ENCODE measurements at regions not wholly inside any gene's neighbourhood (a gene's known extent, or its start where the extent isn't known, plus 50 kb on each side); places are given as distances from the start of the nearest gene placed in this dataset.

- peak; percentile 71 for TF ChIP-seq ZNF398 (tag by site-specific recombination; IDR thresholded peaks at IDR 0.05)
- TF ChIP-seq, protein P1, sequence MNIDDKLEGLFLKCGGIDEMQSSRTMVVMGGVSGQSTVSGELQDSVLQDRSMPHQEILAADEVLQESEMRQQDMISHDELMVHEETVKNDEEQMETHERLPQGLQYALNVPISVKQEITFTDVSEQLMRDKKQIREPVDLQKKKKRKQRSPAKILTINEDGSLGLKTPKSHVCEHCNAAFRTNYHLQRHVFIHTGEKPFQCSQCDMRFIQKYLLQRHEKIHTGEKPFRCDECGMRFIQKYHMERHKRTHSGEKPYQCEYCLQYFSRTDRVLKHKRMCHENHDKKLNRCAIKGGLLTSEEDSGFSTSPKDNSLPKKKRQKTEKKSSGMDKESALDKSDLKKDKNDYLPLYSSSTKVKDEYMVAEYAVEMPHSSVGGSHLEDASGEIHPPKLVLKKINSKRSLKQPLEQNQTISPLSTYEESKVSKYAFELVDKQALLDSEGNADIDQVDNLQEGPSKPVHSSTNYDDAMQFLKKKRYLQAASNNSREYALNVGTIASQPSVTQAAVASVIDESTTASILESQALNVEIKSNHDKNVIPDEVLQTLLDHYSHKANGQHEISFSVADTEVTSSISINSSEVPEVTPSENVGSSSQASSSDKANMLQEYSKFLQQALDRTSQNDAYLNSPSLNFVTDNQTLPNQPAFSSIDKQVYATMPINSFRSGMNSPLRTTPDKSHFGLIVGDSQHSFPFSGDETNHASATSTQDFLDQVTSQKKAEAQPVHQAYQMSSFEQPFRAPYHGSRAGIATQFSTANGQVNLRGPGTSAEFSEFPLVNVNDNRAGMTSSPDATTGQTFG (tag by site-specific recombination; IDR thresholded peaks at IDR 0.05; ENCODE audit: borderline replicate concordance): no peak
- TF ChIP-seq, protein P2, sequence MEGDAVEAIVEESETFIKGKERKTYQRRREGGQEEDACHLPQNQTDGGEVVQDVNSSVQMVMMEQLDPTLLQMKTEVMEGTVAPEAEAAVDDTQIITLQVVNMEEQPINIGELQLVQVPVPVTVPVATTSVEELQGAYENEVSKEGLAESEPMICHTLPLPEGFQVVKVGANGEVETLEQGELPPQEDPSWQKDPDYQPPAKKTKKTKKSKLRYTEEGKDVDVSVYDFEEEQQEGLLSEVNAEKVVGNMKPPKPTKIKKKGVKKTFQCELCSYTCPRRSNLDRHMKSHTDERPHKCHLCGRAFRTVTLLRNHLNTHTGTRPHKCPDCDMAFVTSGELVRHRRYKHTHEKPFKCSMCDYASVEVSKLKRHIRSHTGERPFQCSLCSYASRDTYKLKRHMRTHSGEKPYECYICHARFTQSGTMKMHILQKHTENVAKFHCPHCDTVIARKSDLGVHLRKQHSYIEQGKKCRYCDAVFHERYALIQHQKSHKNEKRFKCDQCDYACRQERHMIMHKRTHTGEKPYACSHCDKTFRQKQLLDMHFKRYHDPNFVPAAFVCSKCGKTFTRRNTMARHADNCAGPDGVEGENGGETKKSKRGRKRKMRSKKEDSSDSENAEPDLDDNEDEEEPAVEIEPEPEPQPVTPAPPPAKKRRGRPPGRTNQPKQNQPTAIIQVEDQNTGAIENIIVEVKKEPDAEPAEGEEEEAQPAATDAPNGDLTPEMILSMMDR (tag by site-specific recombination; IDR thresholded peaks at IDR 0.05): peak; percentile 74
- no peak for TF ChIP-seq ZNF223 (tag by site-specific recombination; IDR thresholded peaks at IDR 0.05)
- TF ChIP-seq ZNF544 (tag by site-specific recombination; IDR thresholded peaks at IDR 0.05): no peak
- TF ChIP-seq ZNF596 (tag by site-specific recombination; IDR thresholded peaks at IDR 0.05): no peak
- TF ChIP-seq AEBP2 (tag by site-specific recombination; IDR thresholded peaks at IDR 0.05; ENCODE audit: borderline replicate concordance): no peak
- no peak for TF ChIP-seq ZNF580 (tag by site-specific recombination; IDR thresholded peaks at IDR 0.05)
- TF ChIP-seq ZNF239 (tag by site-specific recombination; IDR thresholded peaks at IDR 0.05): no peak
- TF ChIP-seq ZNF621 (tag by site-specific recombination; IDR thresholded peaks at IDR 0.05): no peak
- no peak for TF ChIP-seq ZNF391 (tag by site-specific recombination; IDR thresholded peaks at IDR 0.05; ENCODE audit: borderline replicate concordance, low read depth)
- TF ChIP-seq ZNF311 (tag by site-specific recombination; IDR thresholded peaks at IDR 0.05; ENCODE audit: borderline replicate concordance): no peak
- TF ChIP-seq ZBTB21 (tag by site-specific recombination; IDR thresholded peaks at IDR 0.05): peak; percentile 66
- no peak for TF ChIP-seq ZNF112 (tag by site-specific recombination; IDR thresholded peaks at IDR 0.05)
- TF ChIP-seq ZNF335 (tag by site-specific recombination; conservative IDR thresholded peaks at IDR 0.05): peak; percentile 97
- TF ChIP-seq BCL11A (tag by site-specific recombination; IDR thresholded peaks at IDR 0.05; ENCODE audit: low read depth): peak; percentile 57; the same call in 1 of the 2 replicates
- no peak for TF ChIP-seq ZNF350 (tag by site-specific recombination; IDR thresholded peaks at IDR 0.05)
- peak; percentile 81 for TF ChIP-seq SCRT1 (tag by site-specific recombination; IDR thresholded peaks at IDR 0.05; ENCODE audit: borderline replicate concordance)
- peak; percentile 77 for TF ChIP-seq SP2 (tag by site-specific recombination; IDR thresholded peaks at IDR 0.05)
- no peak for TF ChIP-seq MYNN (tag by site-specific recombination; IDR thresholded peaks at IDR 0.05; ENCODE audit: borderline replicate concordance)
- TF ChIP-seq KLF16 (tag by site-specific recombination; IDR thresholded peaks at IDR 0.05): no peak
- no peak for TF ChIP-seq ZSCAN16 (tag by site-specific recombination; IDR thresholded peaks at IDR 0.05)
- TF ChIP-seq SCRT2 (tag by site-specific recombination; IDR thresholded peaks at IDR 0.05): peak; percentile 97
- TF ChIP-seq IKZF3 (tag by site-specific recombination; IDR thresholded peaks at IDR 0.05): no peak; the same call in 1 of the 2 replicates
- peak; percentile 18 for TF ChIP-seq ZBTB20 (tag by site-specific recombination; IDR thresholded peaks at IDR 0.05)
- TF ChIP-seq ZBTB17 (tag by site-specific recombination; IDR thresholded peaks at IDR 0.05): no peak; the same call in 1 of the 2 replicates
- TF ChIP-seq ZBTB1 (tag by site-specific recombination; IDR thresholded peaks at IDR 0.05): 0 out of 2 replicates have a peak, but pooled peaks have one; percentile 63
- no peak for TF ChIP-seq ZNF433 (tag by site-specific recombination; IDR thresholded peaks at IDR 0.05; ENCODE audit: low read depth)
- TF ChIP-seq, protein P3, sequence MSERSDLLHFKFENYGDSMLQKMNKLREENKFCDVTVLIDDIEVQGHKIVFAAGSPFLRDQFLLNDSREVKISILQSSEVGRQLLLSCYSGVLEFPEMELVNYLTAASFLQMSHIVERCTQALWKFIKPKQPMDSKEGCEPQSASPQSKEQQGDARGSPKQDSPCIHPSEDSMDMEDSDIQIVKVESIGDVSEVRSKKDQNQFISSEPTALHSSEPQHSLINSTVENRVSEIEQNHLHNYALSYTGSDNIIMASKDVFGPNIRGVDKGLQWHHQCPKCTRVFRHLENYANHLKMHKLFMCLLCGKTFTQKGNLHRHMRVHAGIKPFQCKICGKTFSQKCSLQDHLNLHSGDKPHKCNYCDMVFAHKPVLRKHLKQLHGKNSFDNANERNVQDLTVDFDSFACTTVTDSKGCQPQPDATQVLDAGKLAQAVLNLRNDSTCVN (tag by site-specific recombination; optimal IDR thresholded peaks at IDR 0.05): peak; percentile 79
- TF ChIP-seq ZBTB48 (tag by site-specific recombination; IDR thresholded peaks at IDR 0.05): peak; percentile 35; the same call in 1 of the 2 replicates
- TF ChIP-seq ZNF114 (tag by site-specific recombination; IDR thresholded peaks at IDR 0.05): no peak
Measured at GRCh38 chr6:165987483-165988301, 180.0 kb downstream of the TBXT start (continued).

Data from HEK293 (cell line).